HG03108 (cell line): ENCODE measurements at regions not wholly inside any gene's neighbourhood (a gene's known extent, or its start where the extent isn't known, plus 50 kb on each side); places are given as distances from the start of the nearest gene placed in this dataset.
"Not testable (repeated sequence)": the region's sequence is repeated elsewhere in the genome, so short reads cannot be mapped to it uniquely, and the experiment has no call there.

Experiments used
- ATAC-seq: cut with Tn5 transposase; IDR thresholded peaks from one replicate; pipeline ENCODE4 v1.9.1; 2021; ENCODE audit warnings: moderate library complexity; ENCODE audit not compliant: unreplicated experiment

- no peak for ATAC-seq
Measured at GRCh38 chr6:67608099-67608749, 1026.9 kb upstream of the ADGRB3 start.

DNA sequence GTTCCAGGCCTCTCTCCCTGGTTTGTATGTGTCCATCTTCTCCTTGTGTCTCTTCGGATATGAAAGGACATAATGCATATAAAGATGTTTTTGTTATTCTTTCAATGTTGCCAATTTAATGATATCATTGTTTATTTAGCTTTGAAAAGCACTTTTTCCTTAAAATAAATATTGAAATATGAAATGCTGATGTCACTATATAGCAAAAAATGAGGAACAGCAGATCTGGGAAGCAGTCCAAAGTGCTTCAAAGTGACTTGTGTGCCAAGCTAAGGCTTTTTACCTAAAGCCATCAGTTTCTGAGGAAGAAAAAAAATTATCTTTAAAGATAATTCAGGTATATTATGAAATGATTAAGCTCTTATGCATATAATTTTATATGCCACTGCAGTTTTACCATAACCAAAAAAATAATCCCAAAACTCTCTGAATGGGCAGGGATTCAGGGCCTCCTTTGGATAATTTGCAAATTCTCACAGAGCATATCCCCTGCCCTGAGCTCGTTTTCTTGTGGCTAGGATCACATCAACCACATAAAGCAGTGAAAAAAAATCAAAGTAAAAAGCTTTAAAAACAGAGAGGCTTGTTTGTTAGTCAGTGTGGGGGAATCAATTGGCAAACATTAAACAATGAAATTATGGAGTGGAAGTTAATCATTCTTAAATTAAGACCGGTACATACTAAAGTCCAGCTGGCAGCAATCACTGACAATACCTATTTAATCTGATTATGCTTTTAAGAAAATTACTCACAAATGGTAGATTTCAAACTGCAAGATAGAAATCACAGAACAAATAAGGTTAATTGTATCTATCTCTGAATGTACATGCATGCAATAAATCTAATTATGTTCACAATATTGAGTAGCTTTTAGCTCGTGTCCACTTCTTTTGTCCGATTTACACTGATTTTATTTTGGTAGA, 1027.9 kb upstream of the ADGRB3 start:
- ATAC-seq: no peak

DNA sequence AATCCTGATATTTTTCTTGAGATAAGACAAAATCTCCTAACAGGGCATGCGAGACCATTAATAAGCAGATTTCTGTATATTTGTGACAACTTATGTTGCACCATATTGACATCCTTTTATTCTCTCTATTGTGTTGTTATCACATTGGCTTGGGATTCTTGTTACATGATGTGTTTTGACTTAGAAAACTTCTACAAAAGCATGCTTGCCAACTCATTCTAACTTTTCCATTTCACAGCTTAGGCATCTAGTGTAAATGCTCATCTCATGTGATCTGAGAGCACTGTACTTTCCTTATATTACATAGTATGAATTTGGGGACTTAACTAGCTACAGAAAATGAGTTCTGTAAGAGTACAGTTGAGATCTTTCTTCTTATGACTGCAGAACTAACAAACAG, 1040.7 kb upstream of the ADGRB3 start:
- ATAC-seq: no peak

DNA sequence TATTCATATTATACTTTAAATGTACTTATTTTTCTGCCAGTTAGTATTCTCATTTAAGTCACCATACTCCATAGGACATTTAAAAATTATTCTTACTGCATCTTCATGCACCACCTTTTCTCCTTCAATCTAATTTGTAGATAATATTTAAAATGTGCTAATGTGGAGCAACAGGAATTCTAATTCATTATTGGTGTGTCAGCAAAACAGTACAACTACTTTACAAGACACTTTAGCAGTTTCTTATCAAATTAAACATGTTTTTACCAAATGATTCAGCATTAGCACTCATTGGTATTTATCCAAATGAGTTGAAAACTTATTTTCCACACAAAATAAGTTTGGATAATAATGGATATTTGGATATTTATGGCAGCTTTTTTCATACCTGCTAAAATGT, 1041.8 kb upstream of the ADGRB3 start:
- ATAC-seq: no peak

DNA sequence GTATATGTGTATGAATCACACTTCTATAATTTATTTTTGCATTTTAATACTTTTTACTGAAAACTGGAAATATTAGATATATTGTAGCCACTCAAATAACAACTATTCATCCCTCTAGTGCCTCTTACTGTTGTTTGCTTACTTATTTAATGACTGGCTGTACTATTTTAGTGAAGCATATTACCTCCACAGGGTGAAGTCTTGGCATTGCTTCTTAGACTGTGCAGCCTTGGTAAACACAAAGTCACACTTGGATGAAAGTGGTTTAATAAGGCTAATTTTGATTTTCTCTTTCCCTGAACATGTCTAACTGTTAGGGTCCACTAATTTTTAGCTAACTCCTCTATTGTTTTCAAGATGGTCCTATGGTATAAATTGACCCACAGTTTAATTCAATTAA, 1043.2 kb upstream of the ADGRB3 start:
- ATAC-seq: no peak

DNA sequence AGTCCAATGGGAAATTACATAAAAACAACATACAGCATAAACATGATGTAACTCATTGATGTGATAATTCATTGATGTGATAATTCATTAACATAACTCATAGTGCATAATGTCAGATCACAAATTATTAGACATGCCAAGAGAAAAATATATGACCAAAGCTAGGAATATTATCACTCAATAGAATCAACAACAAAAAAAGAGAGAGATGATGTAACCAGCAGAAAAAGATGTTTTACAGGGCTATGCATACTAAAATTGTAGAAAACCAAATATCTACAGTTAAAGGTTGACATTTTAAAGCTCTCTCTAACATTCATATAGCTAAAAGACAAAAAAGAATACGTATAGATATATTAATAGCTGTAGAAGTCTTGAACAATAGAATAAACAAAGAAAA, 1067.2 kb upstream of the ADGRB3 start:
- no peak for ATAC-seq

DNA sequence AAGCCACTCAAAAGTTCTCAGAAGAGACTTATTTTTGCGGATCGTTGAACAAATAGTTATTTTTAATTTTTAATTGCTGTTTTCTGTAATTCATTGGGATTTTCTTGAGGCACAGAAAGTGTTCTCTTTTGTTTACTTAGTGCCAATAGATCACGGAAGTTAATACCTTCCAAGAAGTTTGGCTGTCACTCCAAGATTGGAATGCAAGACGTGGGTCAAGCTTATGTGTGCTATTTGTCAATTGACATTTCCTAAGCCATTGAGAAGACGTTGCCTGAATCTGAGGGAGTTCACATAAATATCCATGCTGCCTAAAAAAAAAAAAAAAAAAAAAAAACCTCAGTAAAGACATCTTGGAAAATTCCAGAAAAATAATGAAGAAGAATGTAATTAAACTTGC, 1071.4 kb upstream of the ADGRB3 start:
- no peak for ATAC-seq

DNA sequence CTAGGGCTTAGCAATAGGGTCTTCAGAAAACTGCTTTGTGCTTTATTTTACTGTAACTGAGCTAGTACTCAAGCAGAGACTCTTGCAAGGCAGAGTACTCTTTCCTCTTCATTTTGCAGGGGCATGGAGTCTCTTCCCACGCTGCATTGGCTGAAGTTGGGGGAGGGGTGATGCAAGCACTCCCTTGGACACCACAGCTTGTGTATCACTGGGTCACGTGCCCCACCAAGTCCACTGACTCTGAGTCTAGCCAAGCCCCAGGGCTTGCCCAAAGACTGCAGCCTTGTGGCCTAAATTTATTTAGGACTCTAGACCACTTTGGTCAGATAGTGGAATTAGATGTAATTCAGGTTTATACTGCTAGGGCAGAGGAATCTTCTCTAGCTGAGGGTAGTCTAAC, 1075.0 kb upstream of the ADGRB3 start:
- ATAC-seq: no peak

DNA sequence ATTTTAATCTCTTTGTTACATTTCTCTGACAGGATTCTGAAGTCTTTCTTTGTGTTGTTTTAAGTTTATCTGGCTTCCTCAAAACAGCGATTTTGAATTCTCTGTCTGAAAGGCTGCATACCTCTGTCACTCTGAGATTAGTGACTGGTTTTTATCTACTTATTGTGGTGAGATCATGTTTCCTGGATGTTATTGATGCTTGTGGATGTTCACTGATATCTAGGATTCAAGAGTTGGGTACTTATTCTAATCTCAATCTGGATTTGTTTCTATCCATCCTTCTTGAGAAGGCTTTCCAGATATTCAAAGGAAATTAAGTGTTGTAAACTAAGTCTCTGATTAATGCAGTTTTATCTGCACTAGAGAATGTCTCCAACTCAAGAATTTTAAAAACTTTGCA, 1076.1 kb upstream of the ADGRB3 start:
- ATAC-seq: no peak

DNA sequence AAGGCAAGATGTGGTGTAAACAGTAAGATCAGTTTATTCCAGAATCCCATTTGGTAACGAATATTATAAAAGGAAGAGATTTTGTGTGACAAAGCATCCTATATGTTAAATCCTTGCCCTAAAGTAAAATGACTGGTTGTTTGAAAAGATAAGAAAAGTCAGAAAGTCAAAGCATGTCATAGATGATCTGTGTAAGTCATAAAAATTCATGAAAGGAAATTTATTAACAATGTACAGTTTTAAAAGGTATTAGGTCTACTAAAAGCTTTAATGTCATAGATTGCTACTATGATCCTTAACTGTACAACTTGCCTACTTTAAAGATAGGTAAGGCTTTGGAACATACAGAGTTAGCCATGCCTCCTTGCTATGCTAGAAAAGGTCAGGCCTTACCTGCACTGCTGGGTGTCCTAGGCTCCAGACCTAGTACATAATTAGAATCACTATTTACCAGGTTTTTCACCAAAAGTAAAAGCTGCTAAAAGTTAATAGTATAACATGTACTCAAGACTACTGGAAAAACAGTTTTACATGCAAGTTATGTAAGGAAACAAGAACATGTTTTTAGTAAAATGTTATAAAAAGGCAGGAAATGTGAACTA, 1090.1 kb upstream of the ADGRB3 start:
- ATAC-seq: no peak

DNA sequence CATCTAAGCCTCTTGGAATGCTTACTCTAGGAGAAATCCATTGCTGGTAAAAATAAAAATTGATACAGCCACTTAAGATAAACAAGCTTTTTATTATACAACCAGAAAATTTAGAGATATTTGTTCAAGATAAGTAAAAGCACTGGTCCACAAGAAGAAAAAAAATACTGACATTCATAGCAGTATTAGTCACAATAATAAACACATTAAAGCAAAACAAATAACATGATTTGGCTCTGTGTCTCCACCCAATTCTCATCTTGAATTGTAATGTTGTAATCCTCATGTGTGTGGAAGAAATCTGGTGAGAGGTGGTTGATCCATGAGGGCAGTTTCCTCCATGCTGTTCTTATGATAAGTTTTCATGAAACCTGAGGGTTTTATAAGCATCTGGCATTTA, 1093.5 kb upstream of the ADGRB3 start:
- ATAC-seq: no peak

GRCh38 chr6:67538032-67538431, 1097.0 kb upstream of the ADGRB3 start:
- no peak for ATAC-seq

DNA sequence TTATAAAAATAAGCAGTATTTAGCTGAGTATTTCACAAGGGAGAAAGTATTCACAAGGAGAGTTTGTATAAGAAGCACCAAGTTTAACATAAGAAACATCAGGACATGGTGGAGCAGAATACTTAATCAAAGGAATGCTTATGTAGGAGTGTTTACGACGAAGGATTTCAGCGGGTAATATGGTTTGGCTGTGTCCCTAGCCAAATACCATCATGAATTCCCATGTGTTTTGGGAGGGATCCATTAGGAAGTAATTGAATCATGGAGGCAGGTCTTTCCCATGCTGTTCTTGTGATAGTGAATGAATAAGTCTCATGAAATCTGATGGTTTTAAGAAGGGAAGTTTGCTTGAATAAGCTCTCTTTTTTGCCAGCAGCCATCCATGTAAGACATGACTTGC, 1099.1 kb upstream of the ADGRB3 start:
- no peak for ATAC-seq

- no peak for ATAC-seq
Measured at GRCh38 chr6:67506352-67506751, 1128.7 kb upstream of the ADGRB3 start.

DNA sequence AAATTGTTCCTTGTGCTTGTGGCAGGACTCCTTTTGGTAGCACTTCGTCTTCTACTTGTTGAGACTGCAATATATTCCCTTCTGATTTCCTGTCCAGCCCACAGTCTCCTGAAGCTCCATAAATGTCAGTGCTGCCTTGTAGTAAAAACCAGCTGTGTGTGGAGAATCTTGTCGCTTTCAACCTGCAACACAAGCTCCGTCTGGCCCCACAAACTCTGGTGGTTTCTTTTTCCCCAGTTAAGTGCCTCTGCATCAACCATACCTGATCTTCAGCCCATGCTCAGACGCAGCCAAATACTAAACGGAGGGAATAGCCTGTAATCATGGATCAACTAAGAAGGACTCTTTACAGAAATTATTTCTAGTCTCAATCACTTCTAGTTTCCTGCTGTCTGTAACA, 1133.3 kb upstream of the ADGRB3 start:
- ATAC-seq: no peak

DNA sequence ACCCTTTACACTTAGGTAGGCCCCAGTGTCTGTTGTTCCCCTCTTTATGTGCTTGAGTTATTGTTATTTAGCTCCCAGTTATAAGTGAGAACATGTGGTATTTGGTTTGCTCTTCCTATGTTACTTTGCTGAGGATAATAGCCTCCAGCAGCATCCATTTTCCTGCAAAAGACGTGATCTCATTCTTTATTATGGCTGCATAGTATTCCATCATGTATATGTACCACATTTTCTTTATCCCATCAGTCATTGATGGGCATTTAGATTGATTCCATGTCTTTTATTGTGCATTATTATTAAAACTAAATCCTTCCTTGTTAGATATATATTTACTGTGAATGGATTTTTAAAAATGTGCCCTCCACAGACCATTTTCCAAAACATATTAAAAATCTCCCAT, 1137.3 kb upstream of the ADGRB3 start:
- ATAC-seq: no peak

DNA sequence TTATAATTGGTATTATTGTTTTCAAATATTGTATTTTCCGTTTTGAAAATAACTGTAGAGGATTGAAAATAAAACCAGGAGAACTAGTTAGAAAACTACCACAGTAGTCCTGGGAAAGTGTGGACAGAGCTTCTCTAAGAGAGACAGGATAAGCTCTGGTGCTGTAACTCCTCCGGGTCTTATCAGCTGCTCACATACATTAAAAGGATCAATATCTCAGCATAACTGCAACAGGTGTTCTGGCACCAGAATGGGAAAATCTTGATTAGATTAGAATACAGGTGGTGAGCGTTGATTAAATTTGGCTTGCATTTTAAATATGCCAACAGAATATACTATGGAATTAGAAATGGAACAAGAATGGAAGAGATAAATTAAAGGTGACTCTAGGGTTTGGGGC, 1138.9 kb upstream of the ADGRB3 start:
- no peak for ATAC-seq

GRCh38 chr6:67493682-67494081, 1141.4 kb upstream of the ADGRB3 start:
- no peak for ATAC-seq

DNA sequence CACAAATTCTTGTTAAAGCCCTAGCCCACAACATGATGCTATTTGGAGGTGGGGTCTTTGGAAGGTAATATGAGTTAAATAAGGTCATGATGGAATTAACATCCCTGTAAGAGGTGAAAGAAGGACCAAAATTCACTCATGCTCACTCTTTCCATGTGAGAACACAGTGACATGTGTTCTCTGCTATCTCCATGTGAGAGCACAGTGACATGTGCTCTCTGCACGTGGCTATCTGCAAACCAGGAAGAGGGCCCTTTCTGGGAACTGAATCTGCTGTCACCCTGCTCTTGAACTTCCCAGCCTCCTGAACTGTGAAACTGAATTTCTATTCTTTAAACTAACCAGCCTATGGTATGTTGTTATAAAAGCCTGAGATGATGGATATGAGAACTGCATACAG, 1159.4 kb upstream of the ADGRB3 start:
- no peak for ATAC-seq

DNA sequence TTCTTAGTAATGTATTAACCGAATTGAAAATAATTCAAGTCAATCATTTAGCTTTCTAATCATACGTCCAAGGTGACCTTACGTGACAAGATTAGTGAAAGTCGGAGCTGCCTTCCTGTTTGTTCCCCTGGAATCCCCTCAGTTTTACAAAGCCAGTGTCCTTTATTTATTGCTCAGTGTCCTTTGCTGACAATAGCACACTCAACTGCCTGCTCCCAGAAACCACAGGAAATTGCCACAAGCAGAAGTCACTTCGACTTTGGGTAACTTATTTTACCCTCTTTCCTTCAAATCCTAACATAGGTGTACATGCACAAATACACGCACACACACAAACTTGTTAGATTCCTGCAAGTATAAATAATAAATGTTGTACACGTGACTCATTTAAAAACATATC, 1167.7 kb upstream of the ADGRB3 start:
- no peak for ATAC-seq

- ATAC-seq: not testable (repeated sequence)
Measured at GRCh38 chr6:67462725-67463124, 1172.4 kb upstream of the ADGRB3 start.

DNA sequence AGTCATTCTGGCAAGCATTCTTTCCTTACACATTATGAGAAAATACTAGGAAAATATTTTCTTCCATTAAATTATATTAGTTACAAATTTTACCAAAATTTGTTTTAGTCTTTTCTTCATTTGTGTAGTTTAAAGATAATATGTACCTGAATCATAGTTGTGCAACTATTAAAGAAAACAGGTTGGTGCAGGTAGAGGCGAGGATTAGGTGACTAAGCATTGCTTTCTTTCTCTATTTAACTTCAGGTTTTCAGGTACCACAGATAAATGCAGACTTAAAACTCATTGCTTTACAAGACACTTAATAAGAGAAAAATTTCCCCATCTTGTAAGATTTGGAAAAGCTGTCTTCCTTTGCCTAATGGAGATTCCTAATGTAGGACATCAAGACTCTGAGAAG, 1175.5 kb upstream of the ADGRB3 start:
- ATAC-seq: no peak
